SU-DHL-6 (cell line): ENCODE measurements at regions not wholly inside any gene's neighbourhood (a gene's known extent, or its start where the extent isn't known, plus 50 kb on each side); places are given as distances from the start of the nearest gene placed in this dataset.

Source experiments
- H2AFZ ChIP-seq: fragments of 200-600 bp; sonication (generic); 2 replicates; pipeline ENCODE4 v1.6.1; 2014; ENCODE audit warnings: low read depth, mild to moderate bottlenecking, moderate library complexity, mixed read lengths, antibody characterized with exemption, low read length; ENCODE audit not compliant: severe bottlenecking
- H3F3A ChIP-seq: fragments of 200-600 bp; shearing (Covaris generic); 2 replicates; pipeline ENCODE4 v1.6.0; 2016; ENCODE audit warnings: antibody characterized with exemption, mild to moderate bottlenecking; ENCODE audit not compliant: insufficient read depth
- H3K27ac ChIP-seq: fragments of 200-600 bp; sonication (generic); 2 replicates; pipeline ENCODE4 v1.5.1; 2016; ENCODE audit warnings: low read depth, mild to moderate bottlenecking, low read length, moderate library complexity, mixed read lengths
- H3K27me3 ChIP-seq: fragments of 200-600 bp; sonication (generic), shearing (Covaris generic); 2 replicates; pipeline ENCODE4 v1.6.0; 2014; ENCODE audit warnings: mild to moderate bottlenecking, low read length
- H3K36me3 ChIP-seq: fragments of 200-600 bp; sonication (generic); 2 replicates; pipeline ENCODE4 v1.6.1; 2014; ENCODE audit warnings: mild to moderate bottlenecking, low read length, mixed read lengths
- H3K4me2 ChIP-seq: fragments of 300-600, 200-600 bp; shearing (Covaris generic), sonication (generic); 2 replicates; pipeline ENCODE4 v1.6.0; 2014; ENCODE audit warnings: low read length, low read depth, mild to moderate bottlenecking; ENCODE audit not compliant: poor library complexity, severe bottlenecking
- H3K4me3 ChIP-seq: fragments of 200-600 bp; sonication (generic); 2 replicates; pipeline ENCODE4 v1.5.1; 2014; ENCODE audit warnings: antibody characterized with exemption, low read length, mild to moderate bottlenecking, mixed read lengths; ENCODE audit not compliant: insufficient read depth, poor library complexity, severe bottlenecking
- H3K79me2 ChIP-seq: fragments of 200-600 bp; sonication (generic); 2 replicates; pipeline ENCODE4 v1.6.1; 2014; ENCODE audit warnings: mild to moderate bottlenecking, low read length, moderate library complexity; ENCODE audit not compliant: insufficient read depth
- H3K9ac ChIP-seq: fragments of 200-600 bp; sonication (generic); 2 replicates; pipeline ENCODE4 v1.7.0; 2014; ENCODE audit warnings: mild to moderate bottlenecking, low read length
- H3K9me2 ChIP-seq: fragments of 200-600 bp; sonication (generic); replicated peaks from 2 replicates; pipeline ENCODE4 v1.6.1; 2014; ENCODE audit warnings: low read length; ENCODE audit not compliant: insufficient read depth
- H3K9me3 ChIP-seq: fragments of 200-600 bp; sonication (generic); 2 replicates; pipeline ENCODE4 v1.6.1; 2014; ENCODE audit warnings: low read length, mixed read lengths; ENCODE audit not compliant: insufficient read depth
- H4K20me1 ChIP-seq: fragments of 200-600 bp; sonication (generic); 2 replicates; pipeline ENCODE4 v1.6.1; 2014; ENCODE audit warnings: low read depth, mild to moderate bottlenecking, antibody characterized with exemption, low read length, moderate library complexity, mixed read lengths
- CTCF ChIP-seq: fragments of 200-600 bp; sonication (generic); IDR thresholded peaks from one replicate; pipeline ENCODE4 v1.5.1; 2017; ENCODE audit warnings: antibody characterized with exemption, mild to moderate bottlenecking, low read length, moderate library complexity; ENCODE audit not compliant: insufficient read depth, poor library complexity, severe bottlenecking
- EZH2phosphoT487 ChIP-seq: fragments of 200-600 bp; sonication (generic), shearing (Covaris generic); conservative IDR thresholded peaks from 2 replicates; pipeline ENCODE4 v1.6.1; 2018; ENCODE audit warnings: mild to moderate bottlenecking, antibody characterized with exemption, low read length, moderate library complexity, mixed read lengths

- Histone ChIP-seq H3K79me2 (no peaks in the 10 kb centered on the region), H3K4me3 (peak within 1 kb of the TSS; percentile 70), H3K36me3 (no peaks in the 10 kb centered on the region), H3K27ac (0 out of 2 replicates have a peak within 1 kb of the TSS, but pooled peaks have one; percentile 6), H3K4me2 (peak within 1 kb of the TSS; percentile 85), H3K27me3 (0 out of 2 replicates have a peak, but pooled peaks cover 3% of the 10 kb centered on the region), H3K9me2 (no peaks in the 10 kb centered on the region), H4K20me1 (no peaks in the 10 kb centered on the region), H2AFZ (peak within 1 kb of the TSS; percentile 99), H3F3A (no peaks in the 10 kb centered on the region), H3K9ac (peak within 1 kb of the TSS; percentile 73), H3K9me3 (no peaks in the 10 kb centered on the region)
- TF ChIP-seq EZH2phosphoT487, result no peak
- no peak for TF ChIP-seq CTCF
Measured at GRCh38 chr15:31870328-31871165, 159.8 kb upstream of the CHRNA7 start, which contains the start of gene OTUD7A. Gene OTUD7A (minus strand): TSS chr15:31870673.

GRCh38 chr15:31871166-31871886 is 159.0 kb upstream of the CHRNA7 start:
- Histone ChIP-seq H3K27ac (0 out of 2 replicates have a peak overlapping the region, but pooled peaks have one; percentile 6), H3K36me3 (no peaks in the 10 kb centered on the region)

GRCh38 chr15:31871887-31872281 is 158.4 kb upstream of the CHRNA7 start:
- Histone ChIP-seq H3F3A (no peaks in the 10 kb centered on the region), H3K4me2 (no peak overlapping the region), H3K9me2 (no peaks in the 10 kb centered on the region), H3K9ac (no peak overlapping the region), H3K27ac (no peak overlapping the region), H4K20me1 (no peaks in the 10 kb centered on the region), H3K36me3 (no peaks in the 10 kb centered on the region), H3K9me3 (no peaks in the 10 kb centered on the region), H3K27me3 (0 out of 2 replicates have a peak, but pooled peaks cover 3% of the 10 kb centered on the region), H3K4me3 (no peak overlapping the region), H2AFZ (no peak overlapping the region), H3K79me2 (no peaks in the 10 kb centered on the region)
- TF ChIP-seq EZH2phosphoT487, result no peak
- TF ChIP-seq CTCF, result no peak

More at GRCh38 chr15:31871166-31871886, 159.0 kb upstream of the CHRNA7 start:
- TF ChIP-seq CTCF (no peak), EZH2phosphoT487 (no peak)
- Histone ChIP-seq H3K9me2 (no peaks in the 10 kb centered on the region), H3K9ac (peak overlapping the region; percentile 73), H3K4me3 (peak overlapping the region; percentile 70), H2AFZ (peak overlapping the region; percentile 99), H3K9me3 (no peaks in the 10 kb centered on the region), H3K79me2 (no peaks in the 10 kb centered on the region), H3K4me2 (peak overlapping the region; percentile 85), H4K20me1 (no peaks in the 10 kb centered on the region), H3K27me3 (0 out of 2 replicates have a peak, but pooled peaks cover 3% of the 10 kb centered on the region), H3F3A (no peaks in the 10 kb centered on the region)
